GM23338 (cell line): ENCODE measurements at regions not wholly inside any gene's neighbourhood (a gene's known extent, or its start where the extent isn't known, plus 50 kb on each side); places are given as distances from the start of the nearest gene placed in this dataset.

Experiments
- CTCF ChIP-seq, 2 experiments: fragments of 200-600 bp in 1 of 2; sonication (generic) in 1 of 2; conservative IDR thresholded peaks; 2 replicates each; pipeline versions ENCODE4 v1.5.1 to v1.6.1; 2016 to 2017; ENCODE audit warnings: antibody characterized with exemption in 2 of 2, low read depth in 2 of 2, mild to moderate bottlenecking in 2 of 2, moderate library complexity in 1 of 2
- EZH2phosphoT487 ChIP-seq: fragments of 200-600 bp; sonication (generic); IDR thresholded peaks from one replicate; pipeline ENCODE4 v1.8.1; 2018; ENCODE audit warnings: antibody characterized with exemption; ENCODE audit not compliant: unreplicated experiment
- POLR2AphosphoS5 ChIP-seq: IDR thresholded peaks from 2 replicates; pipeline ENCODE4 v1.6.1; 2016; ENCODE audit warnings: antibody characterized with exemption, low read depth

- TF ChIP-seq CTCF (conservative IDR thresholded peaks at IDR 0.05; ENCODE audit: low read depth in 2 of 2), result no peak
- no peak for TF ChIP-seq EZH2phosphoT487
- TF ChIP-seq POLR2AphosphoS5, result no peak
Measured at GRCh38 chr2:45178854-45179253, 169.6 kb upstream of the SIX2 start.
